ENCODE measurements at regions not wholly inside any gene's neighbourhood (a gene's known extent, or its start where the extent isn't known, plus 50 kb on each side); places are given as distances from the start of the nearest gene placed in this dataset.

DNA sequence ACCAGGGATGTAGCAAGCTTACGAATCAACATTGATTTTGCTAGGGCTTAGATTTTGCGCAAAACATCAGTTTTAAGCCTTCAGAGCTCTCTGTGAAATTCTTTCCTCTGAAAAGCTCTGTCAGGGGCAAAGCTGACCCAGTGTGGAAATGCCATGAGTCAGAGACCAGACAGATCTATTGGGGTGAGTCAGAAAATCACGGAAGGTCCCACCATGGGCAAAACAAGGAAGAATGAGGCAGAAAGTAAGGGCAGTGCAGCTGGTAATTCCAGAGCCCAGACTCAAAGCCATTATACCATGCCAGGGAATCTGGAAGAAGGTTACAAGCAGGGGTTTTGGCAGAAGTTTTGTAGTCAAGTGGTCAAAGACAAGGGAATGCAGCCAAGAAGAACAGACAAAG lies 256.6 kb upstream of the CTAGE1 start:
- H3K27ac ChIP-seq: no peak overlapping the region
- DNase-seq (ENCODE audit: low read depth, low spot score): no peak
- no peaks in the 10 kb centered on the region for H3K9me3 ChIP-seq (ENCODE audit: low read depth, low read length)
- H3K4me3 ChIP-seq: no peak overlapping the region
- H3K9ac ChIP-seq (ENCODE audit: insufficient read length): no peak overlapping the region
- H3K36me3 ChIP-seq (ENCODE audit: insufficient read depth, low read length): no peaks in the 10 kb centered on the region
- no peak for TF ChIP-seq FOXP2 (optimal IDR thresholded peaks at IDR 0.05; ENCODE audit: control extremely low read depth, extremely low read length, insufficient read depth)
- TF ChIP-seq EZH2 (IDR thresholded peaks at IDR 0.05): no peak
- no peak for TF ChIP-seq POLR2AphosphoS5 (IDR thresholded peaks at IDR 0.05; ENCODE audit: borderline replicate concordance, low read depth, low read length)

DNA sequence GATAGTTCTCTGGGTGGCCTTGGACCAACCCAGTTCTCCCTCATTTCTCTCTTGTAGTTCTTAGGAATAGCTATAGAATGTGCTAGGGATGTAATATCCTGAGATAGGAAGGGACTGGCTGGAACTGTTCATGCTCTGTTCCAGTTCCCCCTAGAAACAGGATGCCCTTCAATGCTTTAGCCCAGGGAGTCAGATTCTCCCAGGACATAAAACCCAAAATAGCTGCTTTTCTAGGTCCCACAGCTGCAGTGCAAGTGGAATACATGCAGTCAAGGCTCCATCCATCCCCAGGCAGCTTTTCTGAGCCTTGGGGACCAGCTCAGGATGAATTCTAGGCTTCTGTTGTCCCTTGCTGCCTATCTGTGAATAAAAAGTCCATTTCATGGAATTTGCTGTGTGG lies 257.3 kb upstream of the CTAGE1 start:
- DNase-seq (ENCODE audit: low read depth, low spot score): no peak
- Histone ChIP-seq H3K36me3 (ENCODE audit: insufficient read depth, low read length) (no peaks in the 10 kb centered on the region), H3K9ac (ENCODE audit: insufficient read length) (no peak overlapping the region), H3K9me3 (ENCODE audit: low read depth, low read length) (no peaks in the 10 kb centered on the region), H3K4me3 (no peak overlapping the region), H3K27ac (no peak overlapping the region)
- no peak for TF ChIP-seq EZH2 (IDR thresholded peaks at IDR 0.05)

DNA sequence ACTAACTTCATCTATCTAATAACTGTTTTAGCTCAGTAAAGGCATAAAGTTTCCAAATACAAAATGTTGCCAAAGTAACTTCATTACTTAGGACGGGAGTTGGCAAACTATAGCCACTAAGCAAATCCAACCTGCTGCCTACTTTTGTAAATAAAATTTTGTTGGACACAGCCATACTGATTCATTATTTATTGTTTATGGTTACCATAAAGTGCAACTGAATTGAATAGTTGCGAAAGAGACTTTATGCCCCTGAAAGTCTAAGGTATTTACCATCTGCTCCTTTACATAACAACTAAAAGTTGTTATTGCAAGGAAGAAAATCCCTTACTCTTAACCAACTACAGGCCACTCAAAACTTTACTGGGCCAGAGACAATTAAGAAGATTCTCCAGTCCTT lies 256.7 kb upstream of the RBBP8 start:
- H3K4me3 ChIP-seq: no peak overlapping the region
- TF ChIP-seq EZH2 (IDR thresholded peaks at IDR 0.05) (no peak), POLR2AphosphoS5 (IDR thresholded peaks at IDR 0.05; ENCODE audit: borderline replicate concordance, low read depth, low read length) (no peak), FOXP2 (optimal IDR thresholded peaks at IDR 0.05; ENCODE audit: control extremely low read depth, extremely low read length, insufficient read depth) (no peak)
- no peak for DNase-seq (ENCODE audit: low read depth, low spot score)
- no peak overlapping the region for H3K9ac ChIP-seq (ENCODE audit: insufficient read length)
- no peaks in the 10 kb centered on the region for H3K36me3 ChIP-seq (ENCODE audit: insufficient read depth, low read length)
- H3K27ac ChIP-seq: no peak overlapping the region
- H3K9me3 ChIP-seq (ENCODE audit: low read depth, low read length): no peaks in the 10 kb centered on the region

DNA sequence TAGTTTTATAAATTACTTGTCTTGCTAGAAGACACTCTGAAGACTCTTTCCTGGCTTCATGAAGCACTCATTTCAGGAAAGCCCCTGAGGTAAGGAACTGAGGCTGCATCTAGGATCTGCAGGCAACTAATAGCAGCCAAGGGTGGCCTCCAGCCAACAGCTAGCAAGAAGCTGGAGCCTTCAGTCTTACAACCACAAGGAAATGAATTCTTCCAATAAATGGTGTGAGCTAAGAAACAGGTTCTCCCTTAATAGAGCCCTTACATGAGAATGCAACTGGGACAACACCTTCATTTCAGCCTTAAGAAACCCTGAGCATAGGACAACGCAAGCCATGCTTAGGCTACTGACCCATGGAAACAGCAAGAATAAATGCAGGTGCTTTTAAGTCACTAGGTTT lies 254.6 kb upstream of the RBBP8 start:
- no peak for DNase-seq (ENCODE audit: low read depth, low spot score)
- no peak for TF ChIP-seq EZH2 (IDR thresholded peaks at IDR 0.05)
- no peak for TF ChIP-seq FOXP2 (optimal IDR thresholded peaks at IDR 0.05; ENCODE audit: control extremely low read depth, extremely low read length, insufficient read depth)
- TF ChIP-seq POLR2AphosphoS5 (IDR thresholded peaks at IDR 0.05; ENCODE audit: borderline replicate concordance, low read depth, low read length): no peak
- no peaks in the 10 kb centered on the region for H3K36me3 ChIP-seq (ENCODE audit: insufficient read depth, low read length)

DNA sequence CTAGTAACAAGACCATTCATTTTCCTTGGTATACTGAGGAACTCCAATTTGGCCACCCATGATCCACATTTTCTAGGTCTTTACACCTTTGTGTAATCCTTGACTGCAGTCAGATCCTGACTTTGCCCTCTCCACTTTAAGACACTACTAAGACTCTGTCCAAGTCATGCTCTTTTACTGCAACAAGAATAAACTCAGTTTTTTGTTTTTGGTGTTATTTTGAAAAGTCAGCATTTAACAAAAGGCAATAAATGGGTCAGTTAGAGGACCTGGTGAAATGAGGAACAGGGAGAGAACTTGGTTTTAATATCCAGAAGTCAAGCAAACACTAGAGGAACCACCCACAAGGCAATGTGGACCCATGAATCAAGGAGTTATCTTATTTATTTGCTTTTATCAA lies 252.2 kb upstream of the RBBP8 start:
- no peaks in the 10 kb centered on the region for H3K9me3 ChIP-seq (ENCODE audit: low read depth, low read length)
- DNase-seq (ENCODE audit: low read depth, low spot score): no peak
- H3K27ac ChIP-seq: no peak overlapping the region
- TF ChIP-seq EZH2 (IDR thresholded peaks at IDR 0.05) (no peak), FOXP2 (optimal IDR thresholded peaks at IDR 0.05; ENCODE audit: control extremely low read depth, extremely low read length, insufficient read depth) (no peak), POLR2AphosphoS5 (IDR thresholded peaks at IDR 0.05; ENCODE audit: borderline replicate concordance, low read depth, low read length) (no peak)
- no peak overlapping the region for H3K9ac ChIP-seq (ENCODE audit: insufficient read length)
- H3K4me3 ChIP-seq: no peak overlapping the region
- H3K36me3 ChIP-seq (ENCODE audit: insufficient read depth, low read length): no peaks in the 10 kb centered on the region

More for the DNA sequence above, 254.6 kb upstream of the RBBP8 start:
- Histone ChIP-seq H3K4me3 (no peak overlapping the region), H3K27ac (no peak overlapping the region), H3K9me3 (ENCODE audit: low read depth, low read length) (no peaks in the 10 kb centered on the region), H3K9ac (ENCODE audit: insufficient read length) (no peak overlapping the region)

DNA sequence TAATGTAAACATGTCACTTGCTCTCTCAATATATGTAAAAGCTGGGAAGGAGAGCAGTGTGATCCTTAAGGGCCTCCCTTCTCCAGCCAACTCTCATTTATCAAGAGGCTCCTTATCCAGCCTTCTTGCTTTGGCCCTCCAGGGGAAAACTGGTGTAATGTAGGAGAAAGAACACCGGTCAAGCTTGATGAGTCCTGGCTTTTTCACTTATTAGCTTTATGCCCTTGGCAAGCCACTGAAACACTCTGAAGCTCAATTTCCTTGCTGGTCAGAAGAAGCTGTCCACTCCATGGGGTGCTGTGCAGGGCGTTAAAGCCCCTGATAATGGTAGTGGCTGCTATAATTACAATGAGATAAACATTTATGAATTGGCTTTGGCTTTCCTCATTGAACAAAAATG lies 251.2 kb upstream of the RBBP8 start:
- no peak for DNase-seq (ENCODE audit: low read depth, low spot score)
- Histone ChIP-seq H3K9me3 (ENCODE audit: low read depth, low read length) (no peaks in the 10 kb centered on the region), H3K36me3 (ENCODE audit: insufficient read depth, low read length) (no peaks in the 10 kb centered on the region), H3K9ac (ENCODE audit: insufficient read length) (no peak overlapping the region), H3K27ac (no peak overlapping the region), H3K4me3 (no peak overlapping the region)
- no peak for TF ChIP-seq FOXP2 (optimal IDR thresholded peaks at IDR 0.05; ENCODE audit: control extremely low read depth, extremely low read length, insufficient read depth)

DNA sequence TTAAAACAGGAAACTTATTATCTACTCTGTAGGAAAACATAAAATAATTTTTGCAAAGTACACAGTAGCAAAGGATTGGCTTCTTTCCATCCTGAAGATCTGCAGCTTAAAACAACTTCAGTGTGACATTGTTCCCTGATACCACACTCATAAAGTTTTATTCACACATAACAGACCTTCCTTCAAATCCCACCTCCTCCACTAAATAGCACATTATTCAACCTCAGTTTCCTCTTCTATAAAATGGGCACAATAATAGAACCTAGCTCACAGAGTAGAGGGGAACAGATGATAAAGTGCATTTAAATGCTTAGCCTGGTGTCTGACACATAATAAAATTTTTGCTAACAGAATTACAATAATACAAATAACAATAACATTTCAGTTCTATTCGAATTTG lies 250.4 kb upstream of the RBBP8 start:
- no peak for TF ChIP-seq EZH2 (IDR thresholded peaks at IDR 0.05)
- TF ChIP-seq FOXP2 (optimal IDR thresholded peaks at IDR 0.05; ENCODE audit: control extremely low read depth, extremely low read length, insufficient read depth): no peak
- no peak for TF ChIP-seq POLR2AphosphoS5 (IDR thresholded peaks at IDR 0.05; ENCODE audit: borderline replicate concordance, low read depth, low read length)
- DNase-seq (ENCODE audit: low read depth, low spot score): no peak
- H3K27ac ChIP-seq: no peak overlapping the region
- no peaks in the 10 kb centered on the region for H3K9me3 ChIP-seq (ENCODE audit: low read depth, low read length)
- no peaks in the 10 kb centered on the region for H3K36me3 ChIP-seq (ENCODE audit: insufficient read depth, low read length)
- no peak overlapping the region for H3K4me3 ChIP-seq
- no peak overlapping the region for H3K9ac ChIP-seq (ENCODE audit: insufficient read length)

DNA sequence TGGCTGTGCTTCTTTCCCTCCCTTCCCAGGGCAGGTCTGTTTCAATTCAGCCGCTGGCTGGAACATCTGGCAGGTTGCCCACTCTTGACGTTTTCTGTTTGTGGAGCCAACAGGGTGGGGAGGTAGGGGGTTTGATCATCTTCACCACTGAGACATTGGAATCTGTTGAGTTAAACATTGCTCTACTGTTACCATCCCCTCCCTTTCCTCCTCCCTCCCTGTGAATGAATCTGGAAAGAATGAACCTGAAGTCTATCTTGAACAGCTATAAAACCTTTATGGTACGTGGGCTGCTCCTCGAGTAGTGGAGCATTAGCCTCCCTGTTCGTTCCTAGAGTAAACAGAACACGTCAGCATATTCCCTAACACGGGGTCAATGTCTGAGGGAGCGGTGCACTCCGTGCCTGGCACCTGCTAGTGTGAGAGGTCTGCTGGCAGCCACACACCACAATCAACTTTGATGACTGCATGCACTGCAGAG lies 249.9 kb upstream of the RBBP8 start:
- H3K36me3 ChIP-seq (ENCODE audit: insufficient read depth, low read length): no peaks in the 10 kb centered on the region
- no peak overlapping the region for H3K9ac ChIP-seq (ENCODE audit: insufficient read length)
- no peak overlapping the region for H3K4me3 ChIP-seq
- DNase-seq (ENCODE audit: low read depth, low spot score): no peak
- no peaks in the 10 kb centered on the region for H3K9me3 ChIP-seq (ENCODE audit: low read depth, low read length)
- TF ChIP-seq POLR2AphosphoS5 (IDR thresholded peaks at IDR 0.05; ENCODE audit: borderline replicate concordance, low read depth, low read length) (no peak), EZH2 (IDR thresholded peaks at IDR 0.05) (no peak), FOXP2 (optimal IDR thresholded peaks at IDR 0.05; ENCODE audit: control extremely low read depth, extremely low read length, insufficient read depth) (no peak)
- H3K27ac ChIP-seq: no peak overlapping the region

DNA sequence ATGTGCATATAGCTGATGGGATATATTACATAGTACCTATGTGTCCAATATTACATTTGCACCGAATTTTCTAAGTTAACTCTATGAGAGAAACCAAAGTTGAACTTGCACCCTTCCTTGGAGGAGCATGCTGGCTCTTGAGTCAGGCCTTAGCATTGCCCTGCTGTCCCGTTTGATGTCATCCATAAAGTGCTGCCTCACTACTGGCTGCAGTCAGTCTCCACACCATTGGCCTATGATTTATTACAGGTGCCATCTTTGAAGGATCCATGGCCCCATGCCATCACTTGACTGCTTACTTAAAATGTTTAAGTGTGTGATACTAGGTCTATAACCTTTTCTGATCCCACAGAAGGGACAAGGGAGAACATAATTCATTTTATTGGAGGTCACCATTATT lies 249.3 kb upstream of the RBBP8 start:
- TF ChIP-seq EZH2 (IDR thresholded peaks at IDR 0.05) (no peak), FOXP2 (optimal IDR thresholded peaks at IDR 0.05; ENCODE audit: control extremely low read depth, extremely low read length, insufficient read depth) (no peak), POLR2AphosphoS5 (IDR thresholded peaks at IDR 0.05; ENCODE audit: borderline replicate concordance, low read depth, low read length) (no peak)
- DNase-seq (ENCODE audit: low read depth, low spot score): no peak
- H3K9me3 ChIP-seq (ENCODE audit: low read depth, low read length): no peaks in the 10 kb centered on the region
- no peak overlapping the region for H3K4me3 ChIP-seq
- no peak overlapping the region for H3K9ac ChIP-seq (ENCODE audit: insufficient read length)
- no peaks in the 10 kb centered on the region for H3K36me3 ChIP-seq (ENCODE audit: insufficient read depth, low read length)
- no peak overlapping the region for H3K27ac ChIP-seq
